ENCODE measurements at regions not wholly inside any gene's neighbourhood (a gene's known extent, or its start where the extent isn't known, plus 50 kb on each side); places are given as distances from the start of the nearest gene placed in this dataset.

- TF ChIP-seq MYC (IDR thresholded peaks at IDR 0.05; ENCODE audit: low read depth, low read length) (no peak), MAX (IDR thresholded peaks at IDR 0.05; ENCODE audit: low read depth, low read length) (no peak), CTCF (IDR thresholded peaks at IDR 0.05; ENCODE audit: low read depth, low read length) (no peak), POLR2A (IDR thresholded peaks at IDR 0.05; ENCODE audit: extremely low read depth, insufficient read length) (no peak)
- DNase-seq (ENCODE audit: low read depth) = no peak
These were observed 260.5 kb downstream of the RFC3 start for GRCh38 chr13:34078334-34078999.

GRCh38 chr13:34085204-34085603, 267.3 kb downstream of the RFC3 start:
- TF ChIP-seq MYC (IDR thresholded peaks at IDR 0.05; ENCODE audit: low read depth, low read length) (no peak), CTCF (IDR thresholded peaks at IDR 0.05; ENCODE audit: low read depth, low read length) (no peak), POLR2A (IDR thresholded peaks at IDR 0.05; ENCODE audit: extremely low read depth, insufficient read length) (no peak), MAX (IDR thresholded peaks at IDR 0.05; ENCODE audit: low read depth, low read length) (no peak)

More at GRCh38 chr13:34078334-34078999, 260.5 kb downstream of the RFC3 start:
- H3K4me3 ChIP-seq (ENCODE audit: low read depth, low read length) = no peak overlapping the region

GRCh38 chr13:34086281-34086680, 268.3 kb downstream of the RFC3 start:
- TF ChIP-seq MAX (IDR thresholded peaks at IDR 0.05; ENCODE audit: low read depth, low read length) (no peak), MYC (IDR thresholded peaks at IDR 0.05; ENCODE audit: low read depth, low read length) (no peak), POLR2A (IDR thresholded peaks at IDR 0.05; ENCODE audit: extremely low read depth, insufficient read length) (no peak), CTCF (IDR thresholded peaks at IDR 0.05; ENCODE audit: low read depth, low read length) (no peak)
- H3K4me3 ChIP-seq (ENCODE audit: low read depth, low read length) = no peak overlapping the region
- no peak for DNase-seq (ENCODE audit: low read depth)

More at GRCh38 chr13:34085204-34085603, 267.3 kb downstream of the RFC3 start:
- no peak overlapping the region for H3K4me3 ChIP-seq (ENCODE audit: low read depth, low read length)
- DNase-seq (ENCODE audit: low read depth) = no peak

- no peak for DNase-seq (ENCODE audit: low read depth)
- H3K4me3 ChIP-seq (ENCODE audit: low read depth, low read length) = no peak overlapping the region
- TF ChIP-seq MAX (IDR thresholded peaks at IDR 0.05; ENCODE audit: low read depth, low read length) (no peak), MYC (IDR thresholded peaks at IDR 0.05; ENCODE audit: low read depth, low read length) (no peak), CTCF (IDR thresholded peaks at IDR 0.05; ENCODE audit: low read depth, low read length) (no peak), POLR2A (IDR thresholded peaks at IDR 0.05; ENCODE audit: extremely low read depth, insufficient read length) (no peak)
These were observed 269.8 kb downstream of the RFC3 start for GRCh38 chr13:34087791-34088190.

- no peak for DNase-seq (ENCODE audit: low read depth)
- no peak overlapping the region for H3K4me3 ChIP-seq (ENCODE audit: low read depth, low read length)
- TF ChIP-seq CTCF (IDR thresholded peaks at IDR 0.05; ENCODE audit: low read depth, low read length) (no peak), POLR2A (IDR thresholded peaks at IDR 0.05; ENCODE audit: extremely low read depth, insufficient read length) (no peak), MAX (IDR thresholded peaks at IDR 0.05; ENCODE audit: low read depth, low read length) (no peak), MYC (IDR thresholded peaks at IDR 0.05; ENCODE audit: low read depth, low read length) (no peak)
These were observed 285.9 kb downstream of the RFC3 start for GRCh38 chr13:34103854-34104253.
